ENCODE measurements at regions not wholly inside any gene's neighbourhood (a gene's known extent, or its start where the extent isn't known, plus 50 kb on each side); places are given as distances from the start of the nearest gene placed in this dataset.
"Not testable (repeated sequence)": the region's sequence is repeated elsewhere in the genome, so short reads cannot be mapped to it uniquely, and the experiment has no call there.

GRCh38 chr2:234812851-234813250, 139.0 kb upstream of the SH3BP4 start:
- DNase-seq (ENCODE audit: low spot score) = no peak
- in situ Hi-C loops (cut with HindIII; ENCODE audit: low sequenced_read_pairs) = no loop called here

DNA sequence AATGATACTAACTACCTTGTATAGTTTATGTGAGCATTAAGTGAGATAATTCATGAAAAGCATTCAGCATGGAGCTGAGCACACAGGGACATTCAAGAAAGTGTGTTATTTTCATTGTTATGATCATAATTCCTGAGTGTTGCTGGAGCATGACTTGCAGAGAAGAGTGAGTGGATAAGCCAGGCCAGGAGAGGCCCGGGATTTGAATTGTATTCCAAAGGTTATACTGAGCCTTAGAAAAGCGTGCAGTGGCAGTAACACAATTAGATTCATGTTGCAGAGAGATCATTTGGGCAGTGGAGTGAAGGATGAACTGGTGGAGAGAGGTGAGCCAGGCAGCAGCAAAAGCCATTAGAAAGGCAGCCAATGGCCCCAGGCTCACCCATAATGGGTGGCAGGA, 142.9 kb upstream of the SH3BP4 start:
- DNase-seq (ENCODE audit: low spot score) = no peak
- in situ Hi-C loops (cut with HindIII; ENCODE audit: low sequenced_read_pairs) = no loop called here

DNA sequence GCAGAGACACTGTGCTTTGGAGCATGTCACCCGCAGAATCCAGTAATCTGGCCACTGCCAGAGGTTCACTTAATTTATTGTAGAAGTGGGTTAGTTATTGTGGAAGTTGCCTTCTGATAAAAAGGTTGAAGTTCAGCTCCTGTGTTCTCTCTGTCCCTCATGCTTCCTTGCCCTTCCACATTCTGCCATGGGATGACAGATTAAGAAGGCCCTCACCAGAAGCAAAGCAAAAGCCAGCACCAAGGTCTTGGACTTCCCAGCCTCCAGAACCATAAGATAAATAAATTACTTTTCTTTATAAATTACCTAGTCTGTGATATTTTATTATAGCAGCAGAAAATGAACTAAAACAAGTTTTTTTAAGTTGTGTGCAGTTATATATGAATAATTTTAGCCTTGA, 145.0 kb upstream of the SH3BP4 start:
- in situ Hi-C loops (cut with HindIII; ENCODE audit: low sequenced_read_pairs) = no loop called here
- no peak for DNase-seq (ENCODE audit: low spot score)

- in situ Hi-C loops (cut with HindIII; ENCODE audit: low sequenced_read_pairs) = no loop called here
- DNase-seq (ENCODE audit: low spot score) = no peak
These were observed 146.0 kb upstream of the SH3BP4 start for GRCh38 chr2:234805836-234806235.

GRCh38 chr2:234804704-234805103, 147.1 kb upstream of the SH3BP4 start:
- in situ Hi-C loops (cut with HindIII; ENCODE audit: low sequenced_read_pairs) = no loop called here
- DNase-seq (ENCODE audit: low spot score) = no peak

DNA sequence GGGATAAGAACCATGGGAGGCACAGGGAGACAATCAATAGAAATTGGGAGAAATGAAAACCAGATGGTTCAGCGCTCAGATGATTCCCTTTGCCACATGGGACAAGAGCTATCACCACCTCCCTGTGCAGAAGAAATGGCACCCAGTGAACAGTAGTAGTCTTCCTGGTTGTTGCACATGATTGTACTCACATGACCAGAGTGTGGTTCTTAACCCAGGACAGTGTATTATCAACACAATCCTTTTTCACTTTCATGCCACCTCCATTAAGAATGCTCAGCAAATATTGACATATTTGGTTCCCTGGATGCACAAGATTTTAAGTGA, 149.0 kb upstream of the SH3BP4 start:
- in situ Hi-C loops (cut with HindIII; ENCODE audit: low sequenced_read_pairs) = no loop called here
- DNase-seq (ENCODE audit: low spot score) = no peak

GRCh38 chr2:234802071-234802844, 149.6 kb upstream of the SH3BP4 start:
- in situ Hi-C loops (cut with HindIII; ENCODE audit: low sequenced_read_pairs) = no loop called here
- no peak for DNase-seq (ENCODE audit: low spot score)

DNA sequence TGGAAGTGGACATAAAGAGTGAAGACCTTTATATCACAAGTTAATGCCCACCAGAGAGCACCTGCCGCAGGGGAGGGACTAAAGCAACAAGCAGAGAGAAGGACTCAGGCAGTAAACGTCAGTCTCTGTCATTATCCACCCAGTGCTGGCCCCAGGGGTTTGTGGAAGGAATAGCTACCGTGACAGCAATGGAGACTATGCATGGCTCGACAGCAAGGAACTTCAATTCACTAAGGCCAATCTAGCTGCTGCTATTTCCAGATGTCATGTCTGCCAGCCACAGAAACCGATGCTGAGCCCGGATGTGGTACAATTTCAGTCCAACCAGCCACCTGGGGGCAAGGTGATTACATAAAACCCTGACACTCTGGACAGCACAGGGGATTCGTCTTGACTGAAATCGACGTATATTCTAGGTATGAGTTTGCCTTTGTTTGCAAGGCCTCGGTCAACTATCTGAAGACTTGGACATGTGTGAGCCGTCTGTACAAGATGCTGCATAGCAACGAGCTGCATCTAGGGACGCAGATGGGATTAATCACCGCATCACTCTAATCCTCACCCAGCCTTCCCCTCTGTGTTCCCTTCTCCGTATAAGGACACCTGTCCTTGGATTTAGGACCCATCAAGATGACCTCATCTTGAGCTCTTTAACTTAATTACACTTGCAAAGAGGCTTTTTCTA, 154.1 kb upstream of the SH3BP4 start:
- in situ Hi-C loops (cut with HindIII; ENCODE audit: low sequenced_read_pairs) = no loop called here
- no peak for DNase-seq (ENCODE audit: low spot score)

GRCh38 chr2:234796045-234796591, 155.7 kb upstream of the SH3BP4 start:
- no peak for DNase-seq (ENCODE audit: low spot score)
- in situ Hi-C loops (cut with HindIII; ENCODE audit: low sequenced_read_pairs) = no loop called here

- no peak for DNase-seq (ENCODE audit: low spot score)
- in situ Hi-C loops (cut with HindIII; ENCODE audit: low sequenced_read_pairs) = no loop called here
These were observed 156.4 kb upstream of the SH3BP4 start for GRCh38 chr2:234795272-234795920.

- in situ Hi-C loops (cut with HindIII; ENCODE audit: low sequenced_read_pairs) = no loop called here
- DNase-seq (ENCODE audit: low spot score) = no peak
These were observed 157.0 kb upstream of the SH3BP4 start for GRCh38 chr2:234794866-234795265.

- DNase-seq (ENCODE audit: low spot score) = no peak
- in situ Hi-C loops (cut with HindIII; ENCODE audit: low sequenced_read_pairs) = no loop called here
These were observed 158.5 kb upstream of the SH3BP4 start for GRCh38 chr2:234793212-234793785.

DNA sequence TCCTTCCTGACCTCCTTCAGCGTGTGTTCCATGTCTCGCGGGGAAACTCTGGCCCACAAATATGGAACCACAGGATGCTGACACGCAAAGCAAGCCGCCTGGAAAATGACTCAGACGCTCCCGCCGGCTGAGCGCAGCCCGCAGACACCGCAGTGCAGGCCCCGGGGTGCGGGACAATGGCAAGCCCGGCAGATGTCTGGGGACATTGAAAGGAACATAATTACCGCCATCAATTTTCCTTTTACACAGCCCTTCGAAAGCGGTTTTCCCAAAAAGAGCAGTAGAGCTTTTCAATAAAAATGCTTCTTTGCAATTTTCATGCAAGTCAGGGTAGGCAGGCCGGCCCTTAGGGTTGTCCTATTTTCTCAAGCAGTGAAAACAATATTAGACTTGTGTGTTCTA, 159.2 kb upstream of the SH3BP4 start:
- peak; percentile 13 for DNase-seq (ENCODE audit: low spot score)
- in situ Hi-C loops (cut with HindIII; ENCODE audit: low sequenced_read_pairs) = no loop called here

DNA sequence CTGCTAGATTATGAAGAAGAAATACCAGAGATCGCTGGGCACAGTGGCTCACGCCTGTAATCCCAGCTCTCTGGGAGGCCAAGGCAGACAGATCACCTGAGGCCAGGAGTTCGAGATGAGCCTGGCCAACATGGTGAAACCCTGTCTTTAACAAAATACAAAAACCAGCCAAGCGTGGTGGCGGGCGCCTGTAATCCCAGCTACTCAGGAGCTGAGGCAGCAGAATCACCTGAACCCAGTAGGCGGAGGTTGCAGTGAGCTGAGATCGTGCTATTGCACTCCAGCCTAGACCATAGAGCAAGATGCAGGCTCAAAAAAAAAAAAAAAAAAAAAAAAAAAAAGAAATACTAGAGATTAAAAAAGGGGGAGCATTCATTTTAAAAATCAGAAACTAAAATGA, 159.7 kb upstream of the SH3BP4 start:
- in situ Hi-C loops (cut with HindIII; ENCODE audit: low sequenced_read_pairs); DNase-seq (ENCODE audit: low spot score): not testable (repeated sequence)

- in situ Hi-C loops (cut with HindIII; ENCODE audit: low sequenced_read_pairs) = no loop called here
- DNase-seq (ENCODE audit: low spot score) = no peak
These were observed 161.4 kb upstream of the SH3BP4 start for GRCh38 chr2:234790380-234790779.

DNA sequence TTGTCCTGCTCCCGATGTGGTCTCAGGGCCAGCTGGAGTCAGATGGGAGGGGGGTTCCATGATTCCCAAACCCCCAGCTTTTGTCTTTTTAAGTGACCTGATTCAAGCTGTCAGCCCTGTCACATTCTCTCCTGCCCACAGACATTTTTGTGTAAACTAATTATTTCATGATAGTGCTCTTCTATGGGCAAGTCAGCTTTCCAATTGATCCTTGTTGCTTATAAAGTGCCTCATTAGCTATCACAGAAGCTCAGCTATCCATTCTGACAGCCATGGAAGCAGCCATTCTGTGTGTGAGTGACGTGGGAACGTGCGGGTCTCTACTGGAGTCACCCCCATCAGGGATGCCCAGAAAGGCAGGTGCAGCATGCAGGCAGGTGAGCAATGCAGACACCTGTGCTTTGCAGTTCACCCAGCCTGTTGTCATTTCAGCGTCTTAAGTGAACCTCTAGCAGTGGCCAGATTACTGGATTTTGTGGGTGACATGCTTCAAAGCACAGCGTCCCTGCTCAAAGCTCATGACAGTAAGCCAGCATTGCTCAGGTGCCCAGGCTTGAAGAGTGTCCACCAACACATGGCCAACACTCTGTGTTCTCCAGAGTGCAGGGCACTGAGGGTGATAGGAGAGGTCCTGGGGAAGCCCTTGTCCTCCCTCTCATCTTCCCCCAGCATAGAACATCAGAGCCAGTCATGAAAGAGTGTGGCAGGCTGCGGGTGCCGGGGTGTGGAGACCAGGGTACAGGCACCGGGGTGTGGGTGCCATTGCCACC, 162.1 kb upstream of the SH3BP4 start:
- no peak for DNase-seq (ENCODE audit: low spot score)
- in situ Hi-C loops (cut with HindIII; ENCODE audit: low sequenced_read_pairs) = no loop called here

GRCh38 chr2:234788841-234789240, 163.0 kb upstream of the SH3BP4 start:
- no peak for DNase-seq (ENCODE audit: low spot score)
- in situ Hi-C loops (cut with HindIII; ENCODE audit: low sequenced_read_pairs) = no loop called here

DNA sequence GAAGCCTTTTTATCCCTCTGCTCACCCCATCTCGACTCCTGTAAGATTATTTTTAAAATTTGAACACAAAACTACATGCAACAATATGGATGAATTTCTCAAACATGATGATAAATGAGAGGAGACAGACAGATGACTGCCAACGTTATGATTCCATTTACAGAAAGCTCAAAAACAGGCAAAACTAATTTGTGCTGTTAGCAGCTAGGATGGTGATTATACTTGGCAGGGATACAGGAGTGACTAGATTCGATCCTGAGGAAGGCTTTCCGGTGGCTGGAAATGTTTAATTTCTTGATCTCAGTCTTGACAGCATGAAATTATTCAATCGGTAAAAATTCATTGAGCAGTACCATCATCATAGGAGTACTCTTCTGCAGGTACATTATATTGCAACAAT, 163.4 kb upstream of the SH3BP4 start:
- in situ Hi-C loops (cut with HindIII; ENCODE audit: low sequenced_read_pairs) = no loop called here
- no peak for DNase-seq (ENCODE audit: low spot score)

- in situ Hi-C loops (cut with HindIII; ENCODE audit: low sequenced_read_pairs) = no loop called here
- no peak for DNase-seq (ENCODE audit: low spot score)
These were observed 164.7 kb upstream of the SH3BP4 start for GRCh38 chr2:234787114-234787513.

Data from G401 (cell line).